GM21526 (cell line): ENCODE measurements at regions not wholly inside any gene's neighbourhood (a gene's known extent, or its start where the extent isn't known, plus 50 kb on each side); places are given as distances from the start of the nearest gene placed in this dataset.
A peak's percentile ranks its signal among the peaks of the same experiment; 100 is the strongest.

Experiments used
- ATAC-seq: cut with Tn5 transposase; IDR thresholded peaks from one replicate; pipeline ENCODE4 v1.9.1; 2021; ENCODE audit warnings: moderate library complexity; ENCODE audit not compliant: unreplicated experiment, low FRiP score

DNA sequence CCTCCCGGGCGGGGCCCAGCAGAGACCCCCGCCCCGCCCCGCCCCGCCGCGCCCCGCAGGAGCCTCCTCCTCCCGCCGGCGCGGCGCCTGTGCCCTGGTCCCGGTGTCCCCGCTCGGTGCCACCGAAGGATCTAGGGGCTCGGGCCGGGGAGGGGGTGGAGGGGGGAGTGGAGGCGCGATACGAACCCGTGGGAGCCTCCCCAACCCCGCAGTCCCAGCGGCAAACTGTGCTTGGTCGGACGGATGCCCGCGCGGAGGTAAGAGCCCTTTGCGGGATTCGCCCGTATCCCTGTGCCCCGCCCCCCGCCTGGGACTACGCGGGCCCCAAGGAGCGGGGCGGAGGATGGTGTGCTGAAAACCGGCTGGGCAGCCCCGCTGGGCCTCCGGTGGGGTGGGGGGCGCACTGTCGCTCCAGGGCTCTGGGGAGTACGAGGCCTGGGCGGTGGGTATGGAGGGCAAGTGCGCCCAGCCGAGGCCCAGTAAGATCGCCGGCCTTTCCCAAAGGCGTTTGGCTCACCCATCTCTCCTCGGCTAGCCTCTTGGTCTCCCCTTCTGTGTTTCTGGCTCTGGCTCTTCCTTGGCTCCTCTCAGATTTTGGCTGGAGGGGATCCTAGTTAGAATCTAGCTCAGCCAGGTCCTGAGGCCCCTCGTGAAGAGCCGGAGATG lies 65.6 kb upstream of the POLG start:
- no peak for ATAC-seq

DNA sequence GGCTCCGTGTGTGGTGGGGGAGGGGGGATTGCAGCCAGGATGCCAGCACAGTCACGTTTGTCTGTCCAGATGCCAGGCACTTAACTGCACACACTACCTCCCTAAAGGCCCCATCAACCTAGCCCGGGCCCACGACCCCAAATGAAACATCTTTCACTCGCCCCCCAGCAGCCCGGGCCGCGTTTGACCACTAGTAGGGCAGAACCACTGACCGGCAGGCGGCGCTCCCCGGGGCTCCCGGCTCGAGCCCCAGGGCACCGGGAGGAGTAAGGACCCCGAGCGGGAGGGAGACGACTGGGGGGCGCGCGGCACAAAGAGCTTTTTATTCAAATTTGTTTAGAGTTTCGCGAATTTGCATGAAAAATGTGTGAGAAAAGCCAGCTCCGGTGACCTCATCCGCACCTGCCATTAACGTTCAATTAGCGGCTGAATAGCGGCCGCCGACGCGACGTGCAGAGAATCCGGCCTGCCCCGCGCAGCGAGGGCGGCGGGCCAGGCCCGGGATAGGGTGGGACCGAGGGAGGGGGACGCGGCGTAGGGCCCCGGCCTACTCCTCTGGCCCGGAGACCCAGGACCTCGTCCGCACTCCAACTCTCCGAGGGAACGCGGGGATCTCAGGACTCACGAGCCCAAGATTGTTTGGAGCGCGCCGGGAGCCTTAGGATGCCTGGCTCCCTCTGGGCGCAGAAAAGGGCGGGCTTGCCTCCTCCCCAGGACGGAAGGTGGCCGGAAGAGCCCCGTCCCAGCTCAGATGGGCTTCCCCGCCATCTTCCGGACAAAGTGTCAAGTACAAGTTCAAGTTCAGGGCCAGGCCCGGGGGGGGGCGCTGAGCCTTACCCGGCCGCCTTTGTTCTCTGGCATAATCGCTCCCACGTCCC lies 64.9 kb upstream of the POLG start:
- ATAC-seq, result peak; percentile 63

DNA sequence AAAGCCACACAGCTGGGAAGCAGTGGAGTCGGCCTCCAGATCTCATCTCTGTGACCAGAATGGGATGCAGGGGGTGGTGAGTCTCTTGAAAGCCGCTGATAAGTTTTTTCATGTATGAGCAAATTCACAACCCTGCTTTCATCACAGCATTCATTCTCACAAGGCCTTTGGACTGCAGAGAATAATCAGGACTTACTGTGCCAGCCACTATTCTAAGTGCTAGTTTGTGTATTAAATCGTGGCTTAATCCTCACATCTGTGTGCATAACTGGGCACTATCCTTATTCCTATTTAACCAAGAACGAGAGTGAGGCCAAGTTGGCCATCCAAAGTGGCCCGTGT lies 64.2 kb upstream of the POLG start:
- ATAC-seq, result peak; percentile 4

DNA sequence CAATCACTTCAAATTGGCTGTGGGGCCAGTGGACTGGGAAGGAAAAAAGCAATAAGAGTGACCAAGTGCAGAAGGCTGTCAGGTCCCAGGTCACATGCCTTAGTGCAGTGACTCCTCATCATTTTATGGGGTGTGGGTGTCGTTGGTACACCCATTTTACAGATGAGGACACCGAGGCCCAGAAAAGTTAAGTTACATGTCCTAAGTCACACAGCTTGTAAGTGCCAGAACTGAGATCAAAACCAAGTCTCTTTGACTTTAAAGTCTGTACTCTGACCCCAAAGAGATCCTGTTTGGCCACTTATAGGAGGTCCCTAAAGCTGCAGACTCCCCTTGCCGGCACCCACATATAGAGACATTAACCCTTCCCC lies 63.0 kb upstream of the POLG start:
- no peak for ATAC-seq

DNA sequence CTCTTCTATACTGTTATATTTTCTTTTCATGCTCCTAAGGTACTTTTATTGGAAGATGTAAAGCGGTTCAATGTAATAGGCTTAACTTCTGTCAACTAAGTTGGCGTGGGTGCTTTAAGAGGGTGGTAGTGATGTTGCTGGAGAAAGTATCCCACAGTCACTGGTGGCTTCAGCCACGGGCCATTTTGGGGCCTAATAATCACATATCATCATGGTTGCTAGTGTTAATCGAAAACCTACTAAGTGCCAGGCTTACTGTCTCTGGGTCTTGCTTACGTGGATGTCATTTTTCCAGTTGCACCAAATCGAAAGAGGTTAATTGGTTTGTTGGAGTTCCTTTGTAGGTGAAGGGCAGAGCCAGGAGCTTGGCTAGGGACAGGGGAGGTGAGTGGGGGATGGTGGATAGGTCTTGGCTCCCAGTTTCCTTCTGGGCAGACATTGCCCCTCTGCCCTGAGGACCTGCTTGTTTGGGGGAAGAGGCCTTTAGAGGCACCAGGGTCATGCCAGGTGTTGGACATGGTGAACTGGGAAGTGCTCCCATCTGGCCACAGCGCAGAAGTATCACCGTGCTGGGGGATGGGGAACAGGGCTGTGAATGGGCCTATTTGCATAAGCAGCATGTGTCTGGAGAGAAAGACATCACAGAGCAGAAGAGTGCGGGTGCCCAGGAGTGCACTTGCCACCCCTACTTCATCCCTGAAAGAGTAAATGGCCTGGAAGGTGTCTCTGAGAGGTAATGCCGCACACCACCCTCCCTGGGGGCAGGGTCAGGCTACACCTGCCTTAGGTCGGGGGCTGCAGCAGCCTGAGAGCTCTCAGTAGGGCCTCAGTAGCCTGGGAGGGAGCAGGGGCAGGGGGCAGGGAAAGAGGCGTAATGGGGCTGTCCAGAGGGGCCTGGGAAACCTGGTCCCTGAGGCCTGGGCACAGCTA lies 62.4 kb upstream of the POLG start:
- no peak for ATAC-seq

DNA sequence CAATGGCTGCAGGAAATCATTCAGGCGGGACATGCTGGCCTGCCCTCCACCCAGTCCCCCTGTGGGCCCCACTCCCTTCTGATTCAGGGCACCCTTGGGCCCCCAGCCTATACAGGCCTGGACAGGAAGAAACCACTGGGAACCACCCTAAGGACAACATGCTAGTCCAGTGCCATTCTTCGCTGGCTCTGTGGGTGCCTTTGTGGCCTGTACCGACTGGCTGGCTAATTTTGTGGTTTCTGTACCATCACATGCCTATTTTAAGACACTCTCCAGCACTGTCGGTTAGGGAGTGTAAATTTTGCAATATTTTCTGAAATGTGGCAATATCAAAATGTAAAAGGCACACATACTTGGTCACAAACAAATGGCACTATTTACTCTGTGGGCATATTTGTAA lies 61.4 kb upstream of the POLG start:
- ATAC-seq, result no peak

DNA sequence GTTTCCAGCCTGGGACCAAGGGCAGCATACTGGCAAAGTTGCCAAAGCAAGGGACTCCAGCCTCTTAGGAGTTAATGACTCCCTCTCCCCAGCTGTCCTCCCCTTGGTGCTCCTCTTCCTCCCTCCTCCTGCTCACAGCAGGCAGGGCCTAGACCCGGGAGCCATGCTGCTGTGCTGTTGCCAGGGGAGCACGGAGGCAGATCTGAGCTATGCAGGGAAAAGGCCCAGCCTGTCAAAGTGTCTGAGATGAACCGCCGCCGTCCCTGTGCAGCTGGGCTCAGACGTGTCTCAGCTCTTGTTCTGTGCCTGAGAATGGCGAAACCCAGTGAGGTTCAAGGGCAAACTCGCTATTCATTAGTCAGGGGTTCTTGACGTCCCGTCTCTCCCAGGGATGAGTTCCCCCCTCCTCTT lies 60.8 kb upstream of the POLG start:
- ATAC-seq, result no peak

DNA sequence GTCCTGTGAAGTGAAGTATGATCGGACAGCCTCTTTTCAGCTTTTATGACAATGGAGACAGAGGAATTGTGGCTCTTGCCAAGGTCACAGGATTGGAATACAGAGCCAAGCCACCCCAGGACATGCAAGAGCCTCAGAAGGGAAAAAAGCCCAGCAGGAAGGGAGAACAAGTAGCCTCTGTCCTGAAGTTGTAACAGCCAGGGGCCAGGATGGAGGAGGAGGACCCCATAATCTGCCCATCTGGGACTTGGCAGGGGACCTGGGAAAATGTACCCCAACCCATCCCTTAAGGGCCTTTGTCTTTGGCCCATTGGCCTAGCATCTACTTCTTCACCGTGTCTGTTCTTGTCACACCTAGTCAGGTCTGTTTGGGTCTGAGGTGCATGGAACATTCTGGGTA lies 60.4 kb upstream of the POLG start:
- ATAC-seq, result no peak

DNA sequence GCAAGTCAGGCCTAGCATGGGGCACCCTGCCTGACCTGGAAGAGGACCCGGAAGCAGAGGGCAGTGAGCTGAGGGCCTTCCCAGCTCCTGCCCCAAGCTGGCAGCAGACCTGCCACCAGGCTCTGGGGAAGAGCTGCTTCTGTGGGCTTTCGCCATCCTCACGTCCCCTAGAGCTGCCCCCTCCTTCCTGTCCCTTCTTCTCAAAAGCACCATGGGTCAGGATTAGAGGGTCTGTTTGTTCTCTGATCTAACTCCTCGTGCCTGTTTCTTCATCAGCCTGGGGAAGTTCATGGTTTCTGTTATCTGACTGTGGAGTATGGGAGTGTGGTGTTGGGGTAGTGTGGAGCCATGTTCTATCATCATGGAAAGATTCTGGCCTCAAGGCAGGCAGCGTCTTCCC lies 58.4 kb upstream of the POLG start:
- ATAC-seq, result no peak

DNA sequence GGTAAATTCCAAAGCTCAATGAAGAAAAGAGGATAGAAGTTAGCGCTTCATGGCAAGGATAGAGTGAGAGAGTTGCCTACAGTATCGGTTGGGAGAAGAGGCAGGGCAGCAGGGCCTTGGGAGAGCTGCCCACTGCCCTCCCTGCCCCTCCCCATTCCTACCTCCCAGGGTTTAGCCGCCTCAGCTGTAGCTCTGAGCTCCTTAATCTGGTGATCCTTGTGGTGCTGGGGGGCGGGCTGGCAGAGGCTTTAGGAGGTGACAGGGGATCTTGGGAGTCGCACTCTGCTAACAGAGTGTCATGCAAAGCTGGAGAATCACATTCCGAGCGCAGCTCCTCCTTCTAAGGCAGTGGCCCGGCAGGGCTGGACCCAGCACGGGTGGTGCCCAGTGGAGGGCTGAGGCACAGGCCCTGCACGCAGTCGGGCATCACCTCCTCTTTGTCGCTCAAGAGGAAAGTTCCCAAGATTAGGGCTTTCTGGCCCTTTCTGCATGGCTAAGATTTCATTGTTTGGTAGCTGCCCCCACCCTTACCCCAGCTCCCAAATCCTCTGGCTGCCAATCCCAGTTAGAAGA lies 57.1 kb upstream of the POLG start:
- ATAC-seq, result no peak

DNA sequence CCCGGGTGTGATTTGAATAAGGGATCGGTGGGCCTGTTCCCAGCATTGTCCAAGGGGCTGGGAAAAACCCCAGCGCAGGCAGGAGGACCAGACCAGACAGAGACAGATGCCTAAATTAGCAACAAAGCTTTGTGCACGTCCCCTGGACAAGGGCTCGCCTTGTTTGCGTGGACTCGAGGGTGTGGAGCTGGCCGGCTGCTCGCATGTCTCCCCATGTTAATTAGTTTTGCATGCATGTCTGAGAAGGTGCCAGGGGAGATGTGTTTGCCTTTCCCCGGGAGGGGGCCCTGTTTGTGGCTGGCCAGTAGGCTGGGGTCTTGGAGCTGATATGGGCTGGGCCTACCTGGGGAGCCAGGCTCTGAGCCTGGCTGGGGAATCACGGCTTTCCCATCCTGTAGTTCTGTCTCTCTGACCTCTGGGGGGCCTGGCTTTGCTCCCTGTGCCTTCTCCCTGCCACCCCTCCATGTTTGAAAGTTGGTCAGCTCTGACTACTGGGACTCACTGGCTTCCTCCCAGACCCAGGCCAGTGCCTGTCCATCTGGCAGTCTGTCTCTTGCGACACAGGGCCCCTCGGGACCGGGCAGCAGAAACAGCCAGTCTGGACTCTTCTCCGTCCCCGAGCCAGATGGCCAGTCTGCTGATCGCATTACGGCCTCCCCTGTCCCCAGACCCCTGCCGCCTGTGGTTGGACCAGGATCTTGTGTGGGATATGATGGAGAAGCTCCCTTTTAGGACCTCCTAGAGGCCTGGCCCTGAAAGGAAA lies 55.4 kb upstream of the POLG start:
- ATAC-seq, result no peak

DNA sequence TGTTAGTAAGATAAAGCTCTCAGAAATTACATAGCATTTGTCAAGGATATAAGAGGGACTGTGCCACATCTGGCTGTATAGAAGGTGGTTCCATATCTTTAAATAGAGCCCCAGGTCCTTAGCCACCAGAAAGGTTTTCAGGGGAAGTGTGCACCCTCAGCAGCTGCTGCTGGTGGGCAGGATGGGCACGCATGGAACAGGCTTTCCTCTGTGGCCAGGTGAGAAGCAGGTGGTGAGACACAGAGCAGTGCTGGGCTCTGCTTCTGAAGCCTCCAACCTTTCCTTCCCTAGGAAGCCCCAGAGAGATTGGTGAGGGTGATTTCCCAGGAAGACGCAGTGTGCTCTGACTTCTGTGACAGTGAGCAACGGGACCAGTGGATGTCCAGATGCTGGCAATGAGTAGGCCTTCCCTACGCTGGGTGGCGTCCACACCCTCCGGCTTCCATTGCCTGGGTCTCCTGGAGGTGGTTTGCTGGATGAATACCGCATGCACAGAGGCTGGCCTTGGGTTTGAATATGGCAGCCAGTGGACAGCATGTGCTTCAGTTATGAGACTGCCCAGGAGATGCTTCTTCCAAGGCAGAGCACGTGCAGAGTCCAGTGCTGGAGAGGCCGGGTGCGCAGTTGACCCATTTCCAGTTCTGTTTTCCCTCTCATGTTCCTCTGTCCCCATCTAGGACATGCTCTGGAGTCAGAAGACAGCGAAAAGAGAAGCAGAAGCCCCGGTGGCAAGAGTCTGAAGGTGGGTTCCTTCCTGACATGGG lies 52.7 kb upstream of the POLG start:
- ATAC-seq, result no peak

DNA sequence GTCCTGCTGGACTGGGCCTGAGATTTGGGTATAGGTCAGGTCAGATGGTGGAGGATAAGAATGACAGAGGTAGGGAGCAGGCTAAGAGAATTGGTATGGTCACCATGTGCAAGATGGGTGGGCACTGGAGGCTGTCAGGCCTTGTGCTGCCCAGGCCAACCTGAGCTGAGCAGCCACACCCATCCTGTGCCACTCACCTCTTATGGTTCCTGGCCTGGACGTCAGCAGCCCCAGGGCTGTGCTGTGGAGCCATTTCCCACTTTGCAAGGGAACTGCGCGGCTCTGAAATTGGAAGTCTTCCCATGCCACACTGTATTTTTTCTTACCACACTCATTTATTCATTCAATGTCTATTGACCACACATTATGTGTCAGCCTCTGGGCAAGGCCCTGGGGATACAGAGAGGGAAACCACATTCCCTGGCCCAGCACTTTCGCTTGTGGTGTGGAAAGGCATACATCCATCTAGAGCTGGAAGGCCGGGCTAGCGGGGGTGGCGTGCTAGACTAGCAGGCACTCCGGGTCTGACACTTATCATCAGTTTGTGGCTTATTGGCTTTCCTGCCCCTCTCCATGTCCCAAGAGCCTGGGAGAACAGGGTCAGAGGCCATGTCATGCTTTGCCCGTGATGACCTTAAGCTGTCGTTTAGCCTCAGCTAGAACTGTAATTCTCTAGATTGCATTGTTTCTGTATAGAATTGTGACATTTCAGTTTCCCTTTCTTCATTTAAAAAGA lies 51.1 kb upstream of the POLG start:
- no peak for ATAC-seq
